Neural cell (in vitro differentiated cells): ENCODE measurements at regions not wholly inside any gene's neighbourhood (a gene's known extent, or its start where the extent isn't known, plus 50 kb on each side); places are given as distances from the start of the nearest gene placed in this dataset.

Experiments
- H2AFZ ChIP-seq: fragments of 200-600, 300-800 bp; sonication (generic), shearing (Covaris generic); 2 replicates; pipeline ENCODE4 v1.6.0; 2014; ENCODE audit warnings: low read depth, mild to moderate bottlenecking, antibody characterized with exemption, low read length, moderate library complexity
- H3F3A ChIP-seq: fragments of 200-600 bp; shearing (Covaris generic); 2 replicates; pipeline ENCODE4 v1.6.1; 2016; ENCODE audit warnings: mild to moderate bottlenecking, moderate library complexity, mixed read lengths, antibody characterized with exemption, low read length; ENCODE audit not compliant: insufficient read depth, poor library complexity, severe bottlenecking
- H3K27ac ChIP-seq: fragments of 200-600, 300-800 bp; sonication (generic), shearing (Covaris generic); 2 replicates; pipeline ENCODE4 v1.5.1; 2014; ENCODE audit warnings: mild to moderate bottlenecking, low read length, moderate library complexity
- H3K27me3 ChIP-seq: fragments of 300-800, 200-600 bp; sonication (generic), shearing (Covaris generic); 2 replicates; pipeline ENCODE4 v1.6.0; 2014; ENCODE audit warnings: mild to moderate bottlenecking, low read depth, low read length, moderate library complexity; ENCODE audit not compliant: insufficient read depth
- H3K36me3 ChIP-seq: fragments of 300-800, 200-600 bp; sonication (generic), shearing (Covaris generic); 2 replicates; pipeline ENCODE4 v1.5.1; 2014; ENCODE audit warnings: mild to moderate bottlenecking, antibody characterized with exemption, low read length, moderate library complexity; ENCODE audit not compliant: insufficient read depth
- H3K4me2 ChIP-seq: fragments of 300-800, 200-600 bp; sonication (generic), shearing (Covaris generic); 2 replicates; pipeline ENCODE4 v1.6.0; 2014; ENCODE audit warnings: mild to moderate bottlenecking, low read length
- H3K4me3 ChIP-seq: fragments of 300-800, 200-600 bp; sonication (generic), shearing (Covaris generic); 2 replicates; pipeline ENCODE4 v1.5.1; 2014; ENCODE audit warnings: mild to moderate bottlenecking, low read length, moderate library complexity
- H3K79me2 ChIP-seq: fragments of 200-600 bp; shearing (Covaris generic); replicated peaks from 2 replicates; pipeline ENCODE4 v1.6.0; 2014; ENCODE audit warnings: mild to moderate bottlenecking, low read length, moderate library complexity; ENCODE audit not compliant: insufficient read depth
- H3K9ac ChIP-seq: fragments of 300-800, 200-600 bp; sonication (generic), shearing (Covaris generic); 2 replicates; pipeline ENCODE4 v1.6.1; 2016; ENCODE audit warnings: mild to moderate bottlenecking, low read length, mixed read lengths
- H3K9me2 ChIP-seq: fragments of 200-600 bp; shearing (Covaris generic); 2 replicates; pipeline ENCODE4 v1.6.1; 2016; ENCODE audit warnings: mild to moderate bottlenecking, low read length, mixed read lengths; ENCODE audit not compliant: insufficient read depth
- H3K9me3 ChIP-seq: fragments of 200-600, 300-800 bp; sonication (generic), shearing (Covaris generic); 2 replicates; pipeline ENCODE4 v1.6.1; 2016; ENCODE audit warnings: mild to moderate bottlenecking, mixed run types, low read length, moderate library complexity, mixed read lengths
- H4K20me1 ChIP-seq: fragments of 200-600 bp; shearing (Covaris generic); 2 replicates; pipeline ENCODE4 v1.6.1; 2016; ENCODE audit warnings: mild to moderate bottlenecking, mixed run types; ENCODE audit not compliant: insufficient read depth
- CTCF ChIP-seq: fragments of 450-650 bp; IDR thresholded peaks from 2 replicates; pipeline ENCODE4 v1.5.1; 2014; ENCODE audit warnings: antibody characterized with exemption, mild to moderate bottlenecking, moderate library complexity; ENCODE audit not compliant: poor library complexity, severe bottlenecking
- EP300 ChIP-seq: fragments of 450-650 bp; conservative IDR thresholded peaks from 2 replicates; pipeline ENCODE4 v1.6.1; 2014; ENCODE audit warnings: antibody characterized with exemption, mild to moderate bottlenecking, moderate library complexity; ENCODE audit not compliant: poor library complexity, severe bottlenecking
- EZH2 ChIP-seq: fragments of 200-600, 300-800 bp; shearing (Covaris generic), sonication (generic); IDR thresholded peaks from 2 replicates; pipeline ENCODE4 v1.6.1; 2014; ENCODE audit warnings: antibody characterized with exemption, low read length, borderline replicate concordance, mild to moderate bottlenecking; ENCODE audit not compliant: insufficient read depth, poor library complexity, severe bottlenecking
- MXI1 ChIP-seq: fragments of 450-650 bp; conservative IDR thresholded peaks from 2 replicates; pipeline ENCODE4 v1.6.1; 2014; ENCODE audit warnings: antibody characterized with exemption, mild to moderate bottlenecking; ENCODE audit not compliant: poor library complexity, severe bottlenecking
- POLR2AphosphoS5 ChIP-seq: IDR thresholded peaks from 2 replicates; pipeline ENCODE4 v1.6.1; 2012
- RAD21 ChIP-seq: fragments of 450-650 bp; conservative IDR thresholded peaks from 2 replicates; pipeline ENCODE4 v1.6.1; 2014; ENCODE audit warnings: antibody characterized with exemption, mild to moderate bottlenecking, moderate library complexity
- REST ChIP-seq: IDR thresholded peaks from 2 replicates; pipeline ENCODE4 v1.6.1; 2012; ENCODE audit warnings: borderline replicate concordance
- SMC3 ChIP-seq: fragments of 450-650 bp; conservative IDR thresholded peaks from 2 replicates; pipeline ENCODE4 v1.6.1; 2014; ENCODE audit warnings: antibody characterized with exemption, mild to moderate bottlenecking, moderate library complexity; ENCODE audit not compliant: poor library complexity
- TAF1 ChIP-seq: IDR thresholded peaks from 2 replicates; pipeline ENCODE4 v1.6.1; 2012; ENCODE audit warnings: low read depth

DNA sequence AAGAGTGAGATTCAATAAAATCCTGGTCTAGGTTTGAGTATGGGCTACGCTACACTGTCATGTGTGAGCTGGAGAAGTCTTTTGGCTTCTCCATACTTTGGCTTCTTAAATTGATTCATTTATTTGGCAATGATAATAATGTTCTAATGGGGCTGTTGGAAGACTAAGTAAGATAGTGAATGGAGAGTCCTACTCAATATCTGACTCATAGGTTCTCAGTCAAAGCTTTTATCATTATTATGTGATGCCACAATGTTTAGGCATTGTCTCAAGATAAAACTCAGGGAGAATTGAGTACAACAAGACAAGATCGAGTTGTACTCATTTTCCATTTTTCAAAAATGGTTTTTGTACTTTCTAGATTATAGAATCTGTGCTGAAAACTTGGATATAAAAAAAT is 92.5 kb upstream of the VEGFC start:
- Histone ChIP-seq H3K9me3 (no peaks in the 10 kb centered on the region), H2AFZ (no peak overlapping the region), H4K20me1 (no peaks in the 10 kb centered on the region), H3K9me2 (no peaks in the 10 kb centered on the region), H3K79me2 (no peaks in the 10 kb centered on the region), H3K27ac (no peak overlapping the region), H3K9ac (no peak overlapping the region), H3K36me3 (no peaks in the 10 kb centered on the region), H3F3A (no peaks in the 10 kb centered on the region), H3K4me3 (no peak overlapping the region), H3K27me3 (no peaks in the 10 kb centered on the region), H3K4me2 (no peak overlapping the region)
- TF ChIP-seq TAF1 = no peak

DNA sequence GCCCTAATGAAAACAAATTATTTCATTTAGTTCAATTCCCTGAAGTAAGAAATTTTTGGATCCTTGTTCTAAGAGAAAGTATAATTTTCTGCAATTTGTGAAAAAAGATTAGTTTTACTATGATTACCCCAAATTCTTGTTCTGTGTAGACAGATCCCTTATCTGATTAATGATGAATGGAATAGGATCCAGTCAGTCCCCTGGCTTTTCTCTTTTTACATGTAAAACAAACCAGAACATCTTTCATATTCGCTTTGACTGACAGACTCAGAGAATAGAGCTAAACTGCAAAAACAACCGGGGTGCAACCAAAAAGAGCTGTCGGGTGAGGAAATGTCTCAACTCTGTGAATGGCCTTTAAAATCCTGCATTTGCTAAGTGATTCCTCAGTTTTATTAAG is 93.4 kb upstream of the VEGFC start:
- Histone ChIP-seq H3K9me2 (no peaks in the 10 kb centered on the region), H3K9me3 (no peaks in the 10 kb centered on the region), H3K27me3 (no peaks in the 10 kb centered on the region), H3K4me3 (no peak overlapping the region), H3K9ac (no peak overlapping the region), H2AFZ (no peak overlapping the region), H3K4me2 (no peak overlapping the region), H3F3A (no peaks in the 10 kb centered on the region), H3K27ac (no peak overlapping the region), H3K79me2 (no peaks in the 10 kb centered on the region), H4K20me1 (no peaks in the 10 kb centered on the region), H3K36me3 (no peaks in the 10 kb centered on the region)
- TF ChIP-seq RAD21 (no peak), REST (no peak), TAF1 (no peak), POLR2AphosphoS5 (no peak), MXI1 (no peak), SMC3 (no peak), EZH2 (no peak), EP300 (no peak), CTCF (no peak)

GRCh38 chr4:176889776-176890175 is 97.1 kb upstream of the VEGFC start:
- Histone ChIP-seq H3K9ac (no peak overlapping the region), H3K79me2 (no peaks in the 10 kb centered on the region), H3K27me3 (no peaks in the 10 kb centered on the region), H2AFZ (no peak overlapping the region), H3K36me3 (no peaks in the 10 kb centered on the region), H3K9me2 (no peaks in the 10 kb centered on the region), H4K20me1 (no peaks in the 10 kb centered on the region), H3K4me3 (no peak overlapping the region), H3K4me2 (no peak overlapping the region), H3K9me3 (no peaks in the 10 kb centered on the region), H3F3A (no peaks in the 10 kb centered on the region), H3K27ac (no peak overlapping the region)
- no peak for TF ChIP-seq REST
- TF ChIP-seq POLR2AphosphoS5 = no peak
- TF ChIP-seq RAD21 = no peak
- no peak for TF ChIP-seq MXI1
- no peak for TF ChIP-seq CTCF
- no peak for TF ChIP-seq EZH2
- no peak for TF ChIP-seq EP300
- no peak for TF ChIP-seq TAF1
- TF ChIP-seq SMC3 = no peak
